ENCODE measurements at regions not wholly inside any gene's neighbourhood (a gene's known extent, or its start where the extent isn't known, plus 50 kb on each side); places are given as distances from the start of the nearest gene placed in this dataset.

- H3K4me3 ChIP-seq (ENCODE audit: low read depth, low read length) = no peak overlapping the region
- no peak for TF ChIP-seq CTCF (IDR thresholded peaks at IDR 0.05; ENCODE audit: control insufficient read depth, extremely low read depth, insufficient read depth)
- no peak for DNase-seq (ENCODE audit: low read depth)
Observed at GRCh38 chr3:10570196-10570946, 65.0 kb upstream of the ATP2B2 start.

GRCh38 chr3:10574101-10574620, 68.8 kb upstream of the ATP2B2 start:
- no peak for TF ChIP-seq CTCF (IDR thresholded peaks at IDR 0.05; ENCODE audit: control insufficient read depth, extremely low read depth, insufficient read depth)
- no peak overlapping the region for H3K4me3 ChIP-seq (ENCODE audit: low read depth, low read length)
- no peak for DNase-seq (ENCODE audit: low read depth)

GRCh38 chr3:10575601-10576160, 70.3 kb upstream of the ATP2B2 start:
- no peak for TF ChIP-seq CTCF (IDR thresholded peaks at IDR 0.05; ENCODE audit: control insufficient read depth, extremely low read depth, insufficient read depth)
- H3K4me3 ChIP-seq (ENCODE audit: low read depth, low read length) = no peak overlapping the region
- no peak for DNase-seq (ENCODE audit: low read depth)

GRCh38 chr3:10577486-10577885, 72.1 kb upstream of the ATP2B2 start:
- no peak overlapping the region for H3K4me3 ChIP-seq (ENCODE audit: low read depth, low read length)
- no peak for TF ChIP-seq CTCF (IDR thresholded peaks at IDR 0.05; ENCODE audit: control insufficient read depth, extremely low read depth, insufficient read depth)
- no peak for DNase-seq (ENCODE audit: low read depth)

GRCh38 chr3:10580426-10580825, 75.0 kb upstream of the ATP2B2 start:
- TF ChIP-seq CTCF (IDR thresholded peaks at IDR 0.05; ENCODE audit: control insufficient read depth, extremely low read depth, insufficient read depth) = no peak
- DNase-seq (ENCODE audit: low read depth) = no peak
- H3K4me3 ChIP-seq (ENCODE audit: low read depth, low read length) = no peak overlapping the region

GRCh38 chr3:10581251-10581650, 75.9 kb upstream of the ATP2B2 start:
- DNase-seq (ENCODE audit: low read depth) = no peak
- no peak overlapping the region for H3K4me3 ChIP-seq (ENCODE audit: low read depth, low read length)
- TF ChIP-seq CTCF (IDR thresholded peaks at IDR 0.05; ENCODE audit: control insufficient read depth, extremely low read depth, insufficient read depth) = no peak

Measured in LNCaP clone FGC (cell line).